ENCODE measurements at regions not wholly inside any gene's neighbourhood (a gene's known extent, or its start where the extent isn't known, plus 50 kb on each side); places are given as distances from the start of the nearest gene placed in this dataset.

GRCh38 chr14:29410581-29410980 is 517.1 kb downstream of the PRKD1 start:
- TF ChIP-seq BHLHE40 (IDR thresholded peaks at IDR 0.05; ENCODE audit: low read depth, low read length) (no peak), MAZ (IDR thresholded peaks at IDR 0.05; ENCODE audit: borderline replicate concordance, low read depth, low read length) (no peak), NFE2L2 (IDR thresholded peaks at IDR 0.05; ENCODE audit: low read depth, low read length) (no peak), USF2 (IDR thresholded peaks at IDR 0.05; ENCODE audit: low read depth, low read length) (no peak), ELK1 (IDR thresholded peaks at IDR 0.05; ENCODE audit: borderline replicate concordance, low read depth, low read length) (no peak), CEBPB (IDR thresholded peaks at IDR 0.05; ENCODE audit: low read depth, low read length) (no peak), MAFK (IDR thresholded peaks at IDR 0.05; ENCODE audit: low read depth, low read length) (no peak), RFX5 (IDR thresholded peaks at IDR 0.05; ENCODE audit: low read depth, low read length) (no peak), SMC3 (IDR thresholded peaks at IDR 0.05; ENCODE audit: low read depth, low read length) (no peak), RAD21 (IDR thresholded peaks at IDR 0.05; ENCODE audit: low read length) (no peak), RCOR1 (IDR thresholded peaks at IDR 0.05; ENCODE audit: insufficient replicate concordance, low read length) (no peak), POLR2A (IDR thresholded peaks at IDR 0.05; ENCODE audit: low read depth, low read length) (no peak), MXI1 (IDR thresholded peaks at IDR 0.05; ENCODE audit: borderline replicate concordance, low read depth, low read length) (no peak), CHD1 (IDR thresholded peaks at IDR 0.05; ENCODE audit: low read depth, low read length) (no peak), FOS (IDR thresholded peaks at IDR 0.05; ENCODE audit: low read depth, low read length) (no peak)
- TF ChIP-seq, protein P1, sequence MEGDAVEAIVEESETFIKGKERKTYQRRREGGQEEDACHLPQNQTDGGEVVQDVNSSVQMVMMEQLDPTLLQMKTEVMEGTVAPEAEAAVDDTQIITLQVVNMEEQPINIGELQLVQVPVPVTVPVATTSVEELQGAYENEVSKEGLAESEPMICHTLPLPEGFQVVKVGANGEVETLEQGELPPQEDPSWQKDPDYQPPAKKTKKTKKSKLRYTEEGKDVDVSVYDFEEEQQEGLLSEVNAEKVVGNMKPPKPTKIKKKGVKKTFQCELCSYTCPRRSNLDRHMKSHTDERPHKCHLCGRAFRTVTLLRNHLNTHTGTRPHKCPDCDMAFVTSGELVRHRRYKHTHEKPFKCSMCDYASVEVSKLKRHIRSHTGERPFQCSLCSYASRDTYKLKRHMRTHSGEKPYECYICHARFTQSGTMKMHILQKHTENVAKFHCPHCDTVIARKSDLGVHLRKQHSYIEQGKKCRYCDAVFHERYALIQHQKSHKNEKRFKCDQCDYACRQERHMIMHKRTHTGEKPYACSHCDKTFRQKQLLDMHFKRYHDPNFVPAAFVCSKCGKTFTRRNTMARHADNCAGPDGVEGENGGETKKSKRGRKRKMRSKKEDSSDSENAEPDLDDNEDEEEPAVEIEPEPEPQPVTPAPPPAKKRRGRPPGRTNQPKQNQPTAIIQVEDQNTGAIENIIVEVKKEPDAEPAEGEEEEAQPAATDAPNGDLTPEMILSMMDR (conservative IDR thresholded peaks at IDR 0.05; ENCODE audit: low read depth, low read length), result no peak
- Histone ChIP-seq H3K9me1 (ENCODE audit: insufficient read depth, low read length) (no peaks in the 10 kb centered on the region), H3K4me3 (ENCODE audit: insufficient read depth, low read depth, low read length) (no peak overlapping the region), H3K9ac (ENCODE audit: low read depth, low read length) (no peak overlapping the region), H3K27ac (ENCODE audit: insufficient read depth, low read length) (no peak overlapping the region), H2BK15ac (ENCODE audit: low read depth, low read length) (no peak overlapping the region), H2AK5ac (ENCODE audit: low read depth, low read length) (no peak overlapping the region), H3K9me3 (ENCODE audit: control insufficient read depth, insufficient read depth, low read length) (no peaks in the 10 kb centered on the region; the same call in 1 of the 2 replicates), H3K56ac (ENCODE audit: extremely low read depth, insufficient read depth, low read length) (no peak overlapping the region), H2BK20ac (ENCODE audit: low read depth, low read length) (no peak overlapping the region), H3K79me1 (ENCODE audit: low read depth in 1 of 2, low read length in 2 of 2) (no peaks in the 10 kb centered on the region), H2AFZ (replicated peaks; ENCODE audit: low read length, poor library complexity) (no peak overlapping the region), H3K4ac (ENCODE audit: low read depth, low read length) (no peak overlapping the region), H3K14ac (replicated peaks; ENCODE audit: low read depth, low read length) (no peak overlapping the region), H3K18ac (ENCODE audit: low read depth, low read length) (no peak overlapping the region), H4K20me1 (ENCODE audit: insufficient read depth, low read length) (no peaks in the 10 kb centered on the region), H2BK5ac (ENCODE audit: low read depth, low read length, poor library complexity, severe bottlenecking) (no peak overlapping the region), H3K4me1 (ENCODE audit: control insufficient read depth, insufficient read depth, low read length) (no peaks in the 10 kb centered on the region), H4K5ac (ENCODE audit: low read depth, low read length) (no peak overlapping the region), H2AK9ac (replicated peaks; ENCODE audit: low read depth, low read length, poor library complexity) (no peak overlapping the region), H4K8ac (ENCODE audit: low read depth in 2 of 2, low read length in 2 of 2) (no peak overlapping the region), H3K27me3 (ENCODE audit: control insufficient read depth, insufficient read depth, low read length) (no peaks in the 10 kb centered on the region), H2BK120ac (ENCODE audit: low read depth, low read length) (no peak overlapping the region), H4K91ac (ENCODE audit: insufficient read depth, low read depth, low read length) (no peak overlapping the region), H3K4me2 (ENCODE audit: low read depth, low read length) (no peak overlapping the region), H3K23ac (ENCODE audit: low read depth, low read length) (no peak overlapping the region), H3K36me3 (ENCODE audit: control insufficient read depth, insufficient read depth, low read length) (no peaks in the 10 kb centered on the region)
- ATAC-seq (ENCODE audit: low read depth), result no peak
- no peak for DNase-seq
- CTCF ChIA-PET, result no interaction called here
- no TSS peak for BruUV-seq (replicated peaks)
- no CpG with 5 or more reads among the region's 2 CpGs for WGBS, 2 experiments (ENCODE audit: extremely low coverage in 2 of 2, insufficient read length in 1 of 2)
- dilution Hi-C loops (cut with HindIII; ENCODE audit: low sequenced_read_pairs, unreplicated experiment) (no loop called here), intact Hi-C loops (cut with micrococcal nuclease) (no loop called here), in situ Hi-C loops (cut with MboI; ENCODE audit: low sequenced_read_pairs) (no loop called here)
- POLR2A ChIA-PET (ENCODE audit: unreplicated experiment), result no interaction called here

Measured in IMR-90 (cell line).